Activated CD4-positive, alpha-beta T cell treated with anti-CD3 and anti-CD28 coated beads, Interleukin-2, Interleukin-4, amounts not matched to agents 100 ng/mL and 50 ng/mL, durations not matched to agents 16 hours and 8 hours (primary cell): ENCODE measurements at regions not wholly inside any gene's neighbourhood (a gene's known extent, or its start where the extent isn't known, plus 50 kb on each side); places are given as distances from the start of the nearest gene placed in this dataset.
A peak's percentile ranks its signal among the peaks of the same experiment; 100 is the strongest.

Source experiments
- DNase-seq: peaks from one replicate; pipeline ENCODE4 v3.0.0-alpha.2; 2020; ENCODE audit warnings: low spot score

GRCh38 chr13:39100996-39101738 lies 62.9 kb downstream of the NHLRC3 start:
- no peak for DNase-seq

- DNase-seq, result no peak
Observed at GRCh38 chr13:39102981-39103490, 64.8 kb downstream of the NHLRC3 start.

- DNase-seq, result no peak
Observed at GRCh38 chr13:39105110-39105509, 66.9 kb downstream of the NHLRC3 start.

- no peak for DNase-seq
Observed at GRCh38 chr13:39106216-39107005, 68.2 kb downstream of the NHLRC3 start.

GRCh38 chr13:39107561-39107960 lies 69.3 kb downstream of the NHLRC3 start:
- DNase-seq, result no peak

- no peak for DNase-seq
Observed at GRCh38 chr13:39108783-39109182, 70.5 kb downstream of the NHLRC3 start.

- no peak for DNase-seq
Observed at GRCh38 chr13:39110518-39111097, 72.4 kb downstream of the NHLRC3 start.

GRCh38 chr13:39111145-39111544 lies 72.9 kb downstream of the NHLRC3 start:
- DNase-seq, result no peak

GRCh38 chr13:39119422-39119821 lies 81.2 kb downstream of the NHLRC3 start:
- DNase-seq, result no peak

- DNase-seq, result no peak
Observed at GRCh38 chr13:39123578-39123977, 85.3 kb downstream of the NHLRC3 start.

- no peak for DNase-seq
Observed at GRCh38 chr13:39129213-39129612, 91.0 kb downstream of the NHLRC3 start.

GRCh38 chr13:39130301-39130700 lies 92.0 kb downstream of the NHLRC3 start:
- no peak for DNase-seq

GRCh38 chr13:39132286-39133230 lies 94.3 kb downstream of the NHLRC3 start:
- DNase-seq, result no peak

GRCh38 chr13:39133781-39134180 lies 95.5 kb downstream of the NHLRC3 start:
- no peak for DNase-seq

- no peak for DNase-seq
Observed at GRCh38 chr13:39134574-39134973, 96.3 kb downstream of the NHLRC3 start.

- no peak for DNase-seq
Observed at GRCh38 chr13:39144391-39144790, 106.1 kb downstream of the NHLRC3 start.

GRCh38 chr13:39144941-39145533 lies 106.8 kb downstream of the NHLRC3 start:
- peak; percentile 44 for DNase-seq

- DNase-seq, result peak; percentile 30
Observed at GRCh38 chr13:39148513-39148961, 110.3 kb downstream of the NHLRC3 start.

GRCh38 chr13:39149896-39150295 lies 111.6 kb downstream of the NHLRC3 start:
- DNase-seq, result no peak

GRCh38 chr13:39154041-39154440 lies 115.8 kb downstream of the NHLRC3 start:
- no peak for DNase-seq

- DNase-seq, result no peak
Observed at GRCh38 chr13:39159393-39159792, 121.1 kb downstream of the NHLRC3 start.
